ENCODE measurements at regions not wholly inside any gene's neighbourhood (a gene's known extent, or its start where the extent isn't known, plus 50 kb on each side); places are given as distances from the start of the nearest gene placed in this dataset.
"Not testable (repeated sequence)": the region's sequence is repeated elsewhere in the genome, so short reads cannot be mapped to it uniquely, and the experiment has no call there.

DNA sequence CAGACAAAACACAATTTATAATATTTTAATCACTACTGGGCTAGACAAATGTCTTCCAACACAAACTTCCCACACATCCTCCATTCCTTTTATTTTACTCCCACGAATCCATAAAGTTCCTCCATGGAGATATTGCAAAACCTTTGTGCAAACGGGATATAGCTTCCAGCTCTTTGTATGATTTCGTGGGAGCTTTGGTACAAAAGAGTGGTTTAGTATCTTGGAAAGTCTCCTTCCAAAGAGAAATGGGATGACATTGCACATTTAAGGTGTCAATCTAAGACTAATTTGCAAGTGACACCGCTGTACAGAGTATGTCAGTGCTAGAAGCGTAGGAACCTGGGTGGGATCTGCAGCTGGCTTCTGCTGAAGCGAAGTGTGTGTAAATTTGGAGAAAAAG, 455.2 kb upstream of the RUNX1 start:
- DNase-seq (ENCODE audit: low read depth in 2 of 2) = no peak

DNA sequence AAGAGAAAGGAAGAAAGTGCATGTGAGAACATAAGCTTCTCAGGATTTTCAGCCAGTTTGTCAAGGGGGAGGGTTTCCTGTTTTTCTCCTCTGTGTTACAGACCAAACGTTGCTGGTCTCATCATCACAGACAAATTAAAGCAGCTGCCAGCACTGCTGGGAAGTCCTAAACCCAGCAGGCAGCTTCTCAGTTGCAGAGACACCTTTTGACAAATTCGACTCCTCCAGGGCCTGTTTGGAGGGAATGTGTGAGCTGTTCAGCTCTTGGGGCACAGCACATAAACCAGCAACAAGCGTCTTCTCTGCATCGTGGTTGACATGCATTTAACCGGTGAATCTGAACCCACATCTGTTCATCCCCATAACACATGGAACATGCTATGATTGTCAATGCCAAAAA, 454.6 kb upstream of the RUNX1 start:
- DNase-seq (ENCODE audit: low read depth in 2 of 2) = no peak

DNA sequence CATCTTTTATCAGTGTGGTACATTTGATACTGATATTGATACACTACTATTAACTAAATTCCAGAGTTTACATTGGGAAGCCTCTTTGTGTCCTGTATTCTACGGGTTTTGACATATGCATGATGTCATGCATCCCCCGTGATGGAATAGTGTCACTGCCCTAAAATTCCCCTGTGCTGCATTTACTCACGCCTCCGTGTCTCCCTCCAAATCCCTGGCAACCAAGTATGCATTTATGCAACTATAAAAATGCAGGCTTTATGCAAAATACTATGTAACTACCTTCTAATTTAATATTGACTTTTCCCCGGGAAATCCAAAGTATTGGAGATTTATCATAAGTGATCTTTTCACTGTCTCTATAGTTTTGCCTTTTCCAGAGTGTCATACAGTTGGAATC, 453.7 kb upstream of the RUNX1 start:
- no peak for DNase-seq (ENCODE audit: low read depth in 2 of 2)

DNA sequence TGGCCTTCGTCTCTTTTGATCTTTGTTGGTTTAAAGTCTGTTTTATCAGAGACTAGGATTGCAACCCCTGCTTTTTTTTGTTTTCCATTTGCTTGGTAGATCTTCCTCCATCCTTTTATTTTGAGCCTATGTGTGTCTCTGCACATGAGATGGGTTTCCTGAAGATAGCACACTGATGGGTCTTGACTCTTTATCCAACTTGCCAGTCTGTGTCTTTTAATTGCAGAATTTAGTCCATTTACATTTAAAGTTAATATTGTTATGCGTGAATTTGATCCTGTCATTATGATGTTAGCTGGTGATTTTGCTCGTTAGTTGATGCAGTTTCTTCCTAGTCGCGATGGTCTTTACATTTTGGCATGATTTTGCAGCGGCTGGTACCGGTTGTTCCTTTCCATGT, 448.4 kb upstream of the RUNX1 start:
- not testable (repeated sequence) for DNase-seq (ENCODE audit: low read depth in 2 of 2)

DNA sequence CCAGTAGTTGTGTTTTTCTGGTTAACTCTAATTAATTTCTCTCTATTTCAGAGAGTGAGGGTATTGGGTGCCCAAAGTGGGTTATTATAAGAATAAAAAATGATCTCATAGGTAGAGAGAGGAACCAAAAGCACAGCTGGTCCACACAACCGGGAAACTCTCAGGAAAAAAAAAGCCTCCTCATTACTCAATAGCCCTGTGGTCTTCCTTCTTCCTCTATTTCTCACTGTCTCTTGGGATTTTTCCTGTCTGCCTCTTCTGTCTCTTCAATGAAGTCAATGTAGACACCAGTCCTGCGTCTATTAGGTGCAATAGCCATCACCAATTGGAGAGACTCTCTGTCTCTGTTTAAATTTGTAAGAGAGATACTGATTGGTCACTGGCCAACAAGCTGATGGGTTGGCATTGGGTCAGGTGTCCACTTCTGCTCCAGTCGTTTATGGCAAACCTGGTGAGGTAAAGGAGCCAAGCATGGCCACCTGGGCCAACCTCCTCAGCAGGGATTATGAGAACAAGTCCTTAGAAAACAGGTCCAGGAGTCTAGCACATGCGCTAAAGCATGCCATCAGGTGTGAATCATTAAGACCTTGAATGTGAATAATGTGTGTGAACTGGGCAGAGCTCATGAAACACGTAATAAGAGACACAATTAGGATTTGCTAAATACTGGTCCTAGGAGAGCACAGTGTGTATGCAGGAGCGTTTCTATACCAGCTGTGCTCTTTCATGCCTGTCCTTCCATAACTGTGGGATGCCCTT, 443.0 kb upstream of the RUNX1 start:
- DNase-seq (ENCODE audit: low read depth in 2 of 2) = no peak

DNA sequence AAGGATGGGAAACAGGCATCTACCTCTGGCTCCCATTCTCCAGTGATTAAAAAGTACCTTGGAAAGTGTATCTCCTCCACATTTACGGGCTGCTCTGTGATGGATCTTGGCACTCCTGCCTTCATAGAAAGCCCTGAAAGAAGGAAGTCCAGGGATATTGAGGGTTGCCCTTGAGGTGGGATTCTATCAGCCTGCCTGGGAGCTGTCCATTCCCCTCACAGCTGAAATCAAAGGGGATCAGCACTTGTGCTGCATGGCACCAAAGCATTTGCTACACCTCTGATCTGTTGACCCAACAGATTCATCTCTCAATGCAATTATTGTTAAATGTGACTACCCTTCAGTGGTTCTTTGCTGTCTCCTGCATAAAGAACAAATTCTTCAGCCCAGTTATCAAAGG, 442.0 kb upstream of the RUNX1 start:
- DNase-seq (ENCODE audit: low read depth in 2 of 2) = no peak

DNA sequence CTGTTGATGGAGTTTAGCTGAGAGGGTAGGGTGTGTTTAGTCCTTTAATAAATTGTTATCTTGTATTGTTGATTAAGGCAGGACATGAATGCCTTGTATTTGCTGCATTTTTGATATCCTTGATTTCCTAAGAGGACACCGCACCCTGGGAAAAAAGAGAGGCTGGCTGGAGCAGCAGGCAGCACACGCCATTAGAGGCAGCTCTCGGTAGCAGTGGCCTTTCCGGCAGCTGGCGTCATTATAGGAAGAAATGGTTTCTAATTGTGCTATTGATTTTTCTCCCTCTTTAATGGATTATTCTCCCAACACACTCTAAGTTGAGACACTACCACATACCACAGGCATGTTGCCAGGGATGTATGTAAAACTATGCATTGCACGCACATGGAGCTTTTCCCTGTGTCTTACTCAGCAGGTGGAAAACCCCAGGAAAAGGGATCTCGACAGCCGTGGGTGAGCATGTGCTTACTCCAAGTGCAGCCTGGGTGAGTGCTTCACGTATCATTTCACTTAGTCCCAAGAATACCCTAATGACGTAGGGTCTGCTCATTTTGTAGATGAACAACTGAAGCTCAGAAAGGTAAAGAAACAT, 440.4 kb upstream of the RUNX1 start:
- no peak for DNase-seq (ENCODE audit: low read depth in 2 of 2)

DNA sequence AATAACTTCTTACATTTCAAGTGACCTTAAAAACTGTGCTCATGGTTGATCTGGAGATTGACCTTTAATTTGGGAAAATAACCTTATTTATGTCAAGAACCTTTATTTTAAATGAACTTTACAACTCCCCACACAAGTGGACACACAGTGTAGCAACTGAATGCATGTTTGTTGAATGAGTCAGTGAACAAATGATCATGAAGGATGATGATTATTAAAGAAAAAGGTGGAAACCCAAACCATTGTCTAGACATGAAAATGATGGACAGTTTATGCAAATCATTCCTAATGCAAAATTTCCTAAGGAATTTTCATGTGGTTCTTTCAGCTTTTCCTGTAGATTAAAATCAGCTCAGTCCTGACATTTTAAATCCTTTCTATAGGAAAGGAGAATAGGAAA, 439.8 kb upstream of the RUNX1 start:
- no peak for DNase-seq (ENCODE audit: low read depth in 2 of 2)

DNA sequence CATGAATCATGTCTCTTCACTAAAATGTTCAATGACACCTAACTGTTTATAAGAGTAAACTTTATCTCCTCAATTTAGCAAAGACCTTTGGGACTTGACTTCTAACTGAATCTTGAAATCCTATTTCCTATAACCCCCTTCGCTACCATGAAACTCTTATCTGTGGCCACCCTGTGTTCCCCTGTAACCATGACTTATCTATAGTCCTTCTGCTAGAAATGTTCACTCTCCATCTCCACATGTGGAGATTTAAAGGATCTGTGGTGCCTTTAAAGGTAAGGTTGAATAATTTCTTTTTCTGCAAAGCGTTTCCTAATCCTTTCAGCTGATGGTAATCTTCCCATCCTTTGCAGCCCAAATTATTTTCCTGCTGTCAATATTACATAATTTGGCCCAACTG, 436.3 kb upstream of the RUNX1 start:
- no peak for DNase-seq (ENCODE audit: low read depth in 2 of 2)

DNA sequence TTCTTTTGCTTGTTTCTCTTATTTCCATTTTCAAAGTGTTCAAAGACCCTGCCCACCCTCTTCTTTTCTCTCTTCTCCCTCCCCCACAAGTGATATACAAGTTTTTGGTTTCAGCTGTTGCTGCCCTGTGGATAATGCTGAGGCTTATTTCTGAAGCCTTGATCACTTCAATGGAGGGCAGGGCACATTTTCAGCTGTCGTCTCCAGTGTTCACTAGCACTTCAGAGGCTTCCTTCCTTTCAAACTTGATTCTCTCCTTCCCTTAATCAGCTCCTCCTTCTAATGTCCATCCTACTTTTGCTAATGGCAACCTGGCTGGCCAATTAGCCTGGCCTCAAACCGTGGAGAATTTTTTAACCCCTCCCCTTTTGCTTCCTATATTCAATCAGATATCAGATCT, 435.7 kb upstream of the RUNX1 start:
- no peak for DNase-seq (ENCODE audit: low read depth in 2 of 2)

DNA sequence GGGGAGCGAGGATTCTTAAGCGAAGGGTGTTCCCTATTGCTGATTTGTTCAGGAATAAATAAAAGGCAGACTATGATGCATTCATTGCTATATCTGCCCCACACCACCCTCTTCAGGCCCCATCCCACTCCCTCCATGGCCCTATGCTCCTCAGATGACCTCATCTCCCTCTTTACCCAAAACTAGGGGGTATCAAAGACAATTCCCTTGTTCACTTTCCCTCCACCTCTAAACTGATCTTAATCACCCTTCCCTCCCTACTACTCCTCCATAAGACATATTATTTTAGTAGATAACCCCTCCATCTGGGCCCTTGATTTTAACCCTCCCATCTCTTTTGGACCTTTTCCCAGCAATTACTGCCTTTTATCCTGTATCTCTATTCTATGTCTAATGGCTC, 434.9 kb upstream of the RUNX1 start:
- no peak for DNase-seq (ENCODE audit: low read depth in 2 of 2)

DNA sequence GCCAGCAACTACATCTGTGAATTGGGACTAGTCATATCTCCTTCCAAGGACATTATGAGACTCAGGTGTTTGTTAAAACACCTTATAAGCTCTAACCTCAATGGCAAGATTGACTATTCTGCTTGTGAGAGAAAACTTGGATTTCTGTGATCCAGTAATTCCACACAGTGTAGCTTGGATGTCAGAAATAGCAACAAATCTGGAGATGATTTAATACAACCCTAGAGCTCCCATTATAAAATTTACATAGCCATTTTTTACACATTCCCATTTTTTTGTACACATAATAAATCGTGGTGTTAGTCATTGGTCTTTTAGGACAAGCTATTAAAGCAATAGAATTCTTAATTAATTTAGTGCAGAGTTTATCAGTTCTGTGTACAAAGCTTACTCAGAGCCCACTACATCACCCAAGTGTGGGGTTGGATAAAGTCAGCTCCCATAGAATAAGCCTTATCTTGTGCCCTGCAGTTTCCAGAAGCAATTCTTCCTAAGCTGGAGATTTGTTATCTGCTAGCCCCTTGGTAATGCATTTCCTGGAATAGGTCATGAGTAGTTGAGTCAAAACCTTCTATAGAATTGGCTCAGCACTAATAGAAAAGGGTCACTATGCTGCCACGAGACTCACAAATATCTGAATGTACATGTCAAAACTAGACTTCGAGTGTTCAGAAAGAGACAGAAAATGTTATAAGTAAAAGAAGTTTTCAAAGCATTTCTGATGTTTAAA, 434.0 kb upstream of the RUNX1 start:
- no peak for DNase-seq (ENCODE audit: low read depth in 2 of 2)

DNA sequence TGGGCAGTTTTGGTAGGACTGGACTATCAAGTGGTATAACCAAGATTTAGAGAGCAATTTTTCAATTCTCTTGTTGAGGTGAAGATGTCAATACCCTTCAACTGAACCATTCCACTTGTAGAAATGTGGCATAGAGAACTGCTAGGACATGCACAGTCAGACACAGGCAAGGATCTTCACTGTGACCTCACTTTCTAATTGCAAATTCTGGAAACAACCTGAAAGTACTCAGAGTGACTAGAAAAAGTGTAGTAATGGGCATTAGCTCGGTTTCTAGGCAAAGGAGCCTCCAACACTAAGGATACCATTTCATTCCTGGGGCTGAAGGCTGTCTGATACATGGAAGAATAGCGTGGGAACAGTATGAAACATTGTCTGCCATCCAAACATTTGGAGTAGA, 433.0 kb upstream of the RUNX1 start:
- no peak for DNase-seq (ENCODE audit: low read depth in 2 of 2)

DNA sequence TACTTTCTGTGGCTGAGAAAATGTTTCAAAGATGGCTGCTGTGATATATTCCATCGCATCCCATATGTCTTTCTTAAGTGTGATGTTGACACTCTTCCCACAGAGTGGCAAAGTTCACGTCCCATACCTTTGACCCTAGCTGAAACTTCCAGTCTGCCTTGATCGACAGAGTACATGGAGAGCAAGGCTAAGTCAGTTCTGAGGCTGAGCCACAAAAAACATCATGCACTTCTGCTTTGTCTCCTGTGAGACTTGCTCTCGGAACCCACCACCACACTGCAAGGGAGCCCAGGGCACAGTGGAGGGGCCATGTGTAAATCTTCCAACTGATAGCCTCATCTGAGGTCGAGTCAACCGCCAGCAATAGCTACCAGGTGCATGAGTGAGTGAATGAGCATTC, 431.9 kb upstream of the RUNX1 start:
- no peak for DNase-seq (ENCODE audit: low read depth in 2 of 2)

DNA sequence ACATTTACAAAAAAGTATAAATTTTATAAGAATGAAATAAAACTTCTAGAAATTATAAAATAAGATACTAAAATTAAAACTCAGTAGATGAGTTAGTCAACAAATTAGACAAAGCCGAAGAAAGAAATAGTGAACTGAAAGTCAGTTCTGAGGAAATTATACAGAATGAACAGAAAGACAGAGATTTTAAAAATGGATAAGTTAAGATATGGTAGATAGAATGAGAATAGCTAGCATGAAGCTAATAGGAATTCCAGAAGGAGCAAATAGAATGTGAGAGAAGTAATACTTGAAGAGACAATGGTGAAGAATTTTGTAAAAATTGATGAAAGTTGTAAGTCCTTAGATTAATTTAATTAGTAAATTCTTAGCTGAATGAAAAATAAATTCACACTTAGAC, 430.4 kb upstream of the RUNX1 start:
- no peak for DNase-seq (ENCODE audit: low read depth in 2 of 2)

DNA sequence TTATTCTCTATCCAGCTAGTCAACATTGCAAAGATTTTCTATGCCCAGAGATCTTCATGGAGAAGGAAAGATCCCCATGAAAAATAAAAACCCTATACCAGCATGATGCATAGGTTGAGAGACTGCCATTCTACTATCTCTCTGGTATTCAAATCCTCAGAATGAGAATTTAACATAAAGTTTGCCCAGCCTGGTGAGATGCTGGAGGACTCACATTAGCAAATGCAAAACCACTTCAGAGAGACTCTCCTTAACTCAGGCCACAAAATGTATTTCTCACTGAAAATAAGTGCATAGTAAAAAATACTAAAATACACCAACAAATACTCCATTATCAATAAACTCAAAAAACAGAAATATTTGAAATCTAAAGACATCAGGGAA, 430.0 kb upstream of the RUNX1 start:
- no peak for DNase-seq (ENCODE audit: low read depth in 2 of 2)

DNA sequence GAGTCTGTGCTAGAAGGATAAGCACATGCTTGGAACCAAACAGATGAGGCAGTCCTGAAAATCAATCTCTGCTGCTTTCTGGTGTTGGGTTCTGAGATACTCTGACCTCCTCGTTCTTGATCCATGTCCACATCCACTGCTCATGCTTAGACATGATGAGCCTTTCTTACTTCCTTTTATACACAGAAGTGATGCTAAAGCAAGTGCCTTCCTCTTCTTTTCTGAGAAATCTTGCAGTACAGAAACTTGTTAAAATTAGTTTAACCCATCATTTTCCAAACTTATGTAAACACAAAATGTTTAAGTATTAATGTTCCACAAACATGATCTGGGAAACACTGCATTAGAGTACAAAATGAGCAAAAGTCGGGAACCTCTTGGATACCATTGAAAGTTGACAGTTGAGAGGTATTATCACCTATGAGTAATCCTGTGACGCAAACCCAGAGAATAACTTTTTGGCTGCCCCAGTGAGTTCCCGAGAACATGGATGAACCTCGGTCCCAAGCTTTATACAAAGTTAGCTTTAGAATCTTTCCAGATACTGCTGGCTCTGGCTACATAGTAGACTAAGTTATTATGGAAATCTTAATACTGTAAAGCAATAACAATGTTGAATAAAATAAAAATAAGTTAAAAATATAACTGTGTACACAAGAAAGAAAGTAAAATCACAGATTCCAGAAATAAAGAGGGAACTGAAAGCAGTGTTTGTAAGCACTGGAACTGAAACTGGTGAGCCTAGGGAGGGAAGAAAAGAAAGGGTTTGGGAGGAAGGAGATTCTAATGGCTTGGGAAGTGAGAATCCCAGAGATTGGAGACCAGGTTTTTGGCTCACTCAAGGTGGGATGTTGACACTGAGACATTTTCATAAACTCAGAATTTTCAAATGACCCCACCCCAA, 429.3 kb upstream of the RUNX1 start:
- no peak for DNase-seq (ENCODE audit: low read depth in 2 of 2)

DNA sequence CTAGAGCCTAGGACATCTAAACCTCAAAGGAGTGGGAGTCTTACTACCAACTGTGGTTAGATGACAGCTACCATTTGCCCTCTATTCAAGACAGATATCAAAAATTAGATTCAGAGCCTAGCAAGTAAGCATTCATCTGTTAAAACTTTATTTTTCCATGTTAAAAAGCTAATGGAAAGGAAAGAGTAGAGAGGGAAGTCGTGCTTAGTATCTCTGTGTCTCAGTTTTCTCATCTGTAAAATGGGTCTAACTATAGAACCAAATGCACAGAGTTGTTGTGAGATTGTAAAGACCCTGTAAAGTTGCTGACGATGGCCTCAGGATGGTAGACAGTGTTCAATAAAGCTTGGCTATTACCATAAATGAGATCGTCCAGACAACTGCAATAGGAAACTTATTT, 428.5 kb upstream of the RUNX1 start:
- DNase-seq (ENCODE audit: low read depth in 2 of 2) = no peak

DNA sequence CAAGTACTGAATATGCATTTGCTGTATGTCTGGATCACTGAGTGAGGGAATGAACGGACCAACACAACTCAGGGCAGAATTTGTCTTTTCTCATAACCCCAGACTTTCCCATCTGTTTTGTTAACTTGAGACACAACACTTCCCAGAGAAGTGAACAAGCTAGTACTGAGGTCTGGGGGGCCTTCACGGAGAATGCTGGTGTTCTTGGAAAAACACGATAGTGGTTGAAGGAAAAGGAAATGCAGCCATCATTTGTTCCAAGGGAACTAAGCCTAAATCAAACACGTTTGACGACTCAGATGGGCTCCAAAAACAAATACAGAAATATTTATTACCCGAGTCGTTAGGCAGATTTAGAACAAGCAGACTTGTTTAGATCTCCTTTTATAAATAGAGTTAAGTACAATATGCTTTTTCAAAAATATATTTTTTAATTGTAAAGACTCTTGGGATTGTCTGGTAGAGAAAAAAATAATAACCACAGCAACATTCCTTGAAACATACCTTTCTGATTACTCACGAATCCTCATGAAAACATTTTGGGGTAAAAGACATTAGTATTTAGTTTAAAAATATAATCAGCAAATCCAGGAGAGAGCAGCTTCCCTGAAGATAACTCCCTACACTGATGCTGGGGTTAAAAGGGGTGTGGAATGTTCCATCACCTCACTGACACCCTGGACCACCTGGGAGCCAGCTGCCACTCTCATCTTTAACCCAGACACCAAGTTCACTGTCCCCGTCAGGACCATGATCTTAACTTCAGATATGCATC, 427.7 kb upstream of the RUNX1 start:
- DNase-seq (ENCODE audit: low read depth in 2 of 2) = no peak

DNA sequence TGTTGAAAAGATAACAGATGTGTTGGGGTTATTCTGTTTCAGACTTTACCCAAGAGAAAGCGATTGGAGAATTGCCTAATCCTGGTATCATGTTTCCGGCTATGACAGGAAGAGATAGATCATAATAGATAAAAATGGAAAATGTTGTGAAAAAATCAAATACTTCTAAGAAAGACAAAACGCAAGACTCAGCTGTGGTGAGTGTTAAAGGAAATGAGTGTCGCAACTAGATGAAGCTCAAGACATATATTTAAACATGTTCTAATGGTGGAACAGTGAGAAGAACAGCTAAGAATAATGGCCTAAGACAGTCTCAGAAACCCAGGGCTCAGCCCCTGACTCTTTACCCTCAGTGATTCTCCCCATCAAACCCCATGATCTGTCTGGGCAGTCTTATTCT, 426.7 kb upstream of the RUNX1 start:
- DNase-seq (ENCODE audit: low read depth in 2 of 2) = no peak

DNA sequence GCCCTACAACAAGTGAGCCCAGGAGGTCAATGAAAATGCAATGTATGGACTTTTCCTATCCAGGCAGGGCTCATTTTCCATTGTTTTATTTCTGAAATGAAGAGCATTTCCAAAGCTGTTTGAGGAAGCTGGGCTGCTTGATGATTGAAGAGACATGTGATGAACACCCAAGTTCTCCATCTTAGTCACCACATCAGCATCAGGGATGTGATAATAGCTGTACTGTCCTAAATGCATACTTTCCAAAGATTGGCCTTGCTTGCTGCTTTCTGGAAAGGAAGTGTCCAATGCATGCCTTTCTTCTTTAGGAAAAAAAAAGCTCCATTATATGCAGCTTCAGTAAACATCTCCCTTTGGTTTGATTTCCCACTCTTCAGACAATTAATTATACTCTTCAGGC, 425.9 kb upstream of the RUNX1 start:
- no peak for DNase-seq (ENCODE audit: low read depth in 2 of 2)

DNA sequence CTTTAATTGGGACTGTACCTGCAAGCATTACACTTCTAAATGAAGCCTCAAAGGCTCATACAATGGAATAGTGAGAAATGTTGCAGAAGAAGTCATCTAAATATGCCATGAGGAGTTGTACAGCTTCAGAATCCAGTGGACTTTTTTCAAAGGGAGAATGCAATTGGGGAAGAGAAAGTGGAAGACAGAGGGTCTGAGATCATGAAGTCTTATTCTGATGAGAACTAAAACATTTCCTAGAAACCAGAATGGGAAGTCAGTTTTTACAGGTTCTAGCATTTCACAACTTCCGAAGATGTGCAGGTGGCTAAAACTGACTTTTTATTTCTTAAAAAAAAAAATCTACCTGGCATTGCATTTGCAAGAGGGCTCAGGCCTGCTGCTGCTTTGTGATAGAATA, 424.4 kb upstream of the RUNX1 start:
- no peak for DNase-seq (ENCODE audit: low read depth in 2 of 2)
